GM18502 (cell line): ENCODE measurements at regions not wholly inside any gene's neighbourhood (a gene's known extent, or its start where the extent isn't known, plus 50 kb on each side); places are given as distances from the start of the nearest gene placed in this dataset.

Experiments used
- ATAC-seq: cut with Tn5 transposase; IDR thresholded peaks from one replicate; pipeline ENCODE4 v1.9.1; 2021; ENCODE audit warnings: mild to moderate bottlenecking; ENCODE audit not compliant: unreplicated experiment, poor library complexity

DNA sequence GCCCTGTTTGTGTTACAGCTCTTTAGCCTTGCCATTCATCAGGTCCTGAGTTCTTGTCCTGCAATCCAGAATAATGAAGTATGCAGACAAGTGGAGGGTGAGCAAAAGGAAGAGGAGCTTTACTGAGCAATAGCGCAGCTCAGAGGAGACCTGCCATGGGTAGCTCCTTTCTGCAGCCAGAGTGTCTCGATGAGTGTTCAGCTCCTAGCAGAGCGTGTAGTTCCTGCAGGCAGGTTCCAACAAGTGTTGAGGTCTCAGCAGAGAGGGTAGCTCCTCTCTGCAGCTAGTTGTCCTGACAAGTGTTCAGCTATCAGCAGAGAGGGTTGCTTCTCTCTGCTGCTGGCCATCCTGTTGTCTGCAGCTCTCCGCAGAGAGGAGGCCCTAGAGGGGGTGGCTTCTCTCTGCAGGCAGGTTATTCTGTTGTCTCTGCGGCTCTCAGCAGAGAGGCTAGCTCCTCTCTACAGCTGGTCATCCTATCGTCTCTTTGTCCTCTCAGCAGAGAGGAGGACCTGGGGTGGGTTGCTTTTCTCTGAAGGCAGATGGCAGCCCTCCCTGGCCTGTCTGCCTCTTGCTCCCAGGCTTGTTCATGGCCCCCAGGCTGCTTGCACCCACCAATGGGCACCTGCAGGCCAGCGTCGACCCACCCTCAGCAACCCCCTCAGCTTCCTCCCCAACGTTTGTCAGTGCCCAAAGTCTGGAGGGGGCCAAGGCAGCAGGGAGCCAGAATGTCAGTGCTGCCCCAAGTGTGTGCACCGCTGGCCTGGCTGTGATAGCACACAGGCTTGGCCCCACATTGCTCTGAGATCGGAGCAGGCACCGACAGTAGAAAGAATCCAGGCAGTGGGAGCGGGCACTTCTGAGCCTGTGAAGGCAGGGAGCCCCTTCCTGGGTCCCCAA lies 112.5 kb upstream of the RUNX3 start:
- no peak for ATAC-seq

DNA sequence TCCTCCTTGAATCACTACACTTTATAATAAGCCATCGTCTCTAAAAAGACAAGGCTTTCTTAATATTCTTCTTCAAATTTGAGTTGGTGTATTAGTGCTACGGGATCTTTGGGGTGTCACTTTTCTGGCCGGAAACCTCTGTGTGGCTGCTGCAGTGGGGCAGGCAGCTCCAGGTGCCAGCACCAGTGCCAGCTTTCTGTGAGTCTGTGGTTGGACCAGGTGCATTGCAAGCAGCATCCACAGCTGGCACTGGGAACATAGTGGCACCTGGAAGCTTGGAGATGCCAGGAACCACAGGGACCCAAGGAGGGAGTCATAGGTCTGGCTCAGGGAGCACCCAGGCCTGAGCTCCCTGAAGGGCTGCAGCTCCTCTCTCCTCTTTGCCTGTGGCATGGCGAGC lies 111.8 kb upstream of the RUNX3 start:
- ATAC-seq: no peak

DNA sequence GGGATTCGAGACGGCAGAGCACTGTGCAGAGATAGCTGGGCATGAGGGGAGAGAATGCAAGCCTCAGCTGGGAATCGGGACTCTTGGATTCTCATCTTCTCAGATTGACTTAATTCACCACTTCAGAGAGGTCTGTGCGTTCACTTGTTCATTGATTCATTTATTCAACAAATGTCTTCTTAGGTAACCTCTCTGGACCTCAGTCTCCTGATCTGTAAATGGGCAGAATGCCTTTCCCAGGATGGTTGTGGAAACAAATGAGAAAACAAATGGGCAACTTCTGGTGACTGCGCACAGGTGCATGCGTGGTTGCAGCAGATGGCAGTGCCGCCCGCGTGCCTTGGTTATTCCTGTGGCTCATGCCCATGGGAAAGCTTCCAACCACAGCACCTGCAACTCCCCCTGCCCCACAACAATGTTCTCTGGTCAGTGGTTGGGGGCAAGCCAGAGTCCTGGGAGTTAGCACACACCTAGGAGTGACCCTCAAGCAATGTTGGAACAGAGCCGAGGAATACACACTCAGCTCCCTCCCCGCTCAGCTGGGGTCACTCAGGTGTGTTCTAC lies 110.1 kb upstream of the RUNX3 start:
- no peak for ATAC-seq

DNA sequence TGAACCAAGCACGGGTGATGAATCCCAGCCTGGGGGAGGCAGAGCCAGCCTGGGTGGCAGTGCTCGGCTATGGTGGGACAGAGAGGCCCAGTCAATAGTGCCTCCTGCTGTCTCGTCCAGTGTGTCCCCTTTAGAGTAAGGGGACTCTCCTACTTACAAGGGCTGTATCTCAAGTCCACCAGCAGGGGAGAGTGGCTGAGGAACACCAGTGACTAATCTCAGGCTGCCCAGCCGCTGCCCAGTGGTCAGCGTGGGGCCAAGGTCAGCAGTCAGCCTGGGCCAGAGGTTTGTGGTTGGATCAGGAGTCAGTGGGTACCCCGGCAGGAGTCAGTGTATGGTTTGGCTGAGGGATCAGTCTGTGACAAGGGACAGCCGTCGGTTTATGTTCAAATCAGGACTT lies 109.2 kb upstream of the RUNX3 start:
- no peak for ATAC-seq

DNA sequence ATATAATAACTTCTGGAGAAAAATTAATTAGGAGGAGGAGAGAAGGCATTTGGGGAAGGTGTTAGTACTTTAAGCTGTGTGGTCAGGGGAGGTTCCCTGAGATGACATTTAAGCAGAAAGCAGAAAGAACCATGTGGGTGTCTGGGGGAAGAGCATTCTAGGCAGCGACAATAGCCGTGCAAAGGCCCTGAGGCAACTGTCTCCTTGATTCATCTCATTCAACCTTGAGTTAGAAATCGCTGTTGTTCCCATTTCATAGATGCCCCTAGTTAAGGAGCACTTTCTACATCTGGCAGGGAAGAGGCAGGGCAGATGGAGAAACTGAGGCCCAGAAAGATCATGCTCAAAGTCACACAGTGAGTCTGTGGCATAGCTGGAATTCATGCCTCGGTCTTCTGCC lies 108.6 kb upstream of the RUNX3 start:
- ATAC-seq: no peak

DNA sequence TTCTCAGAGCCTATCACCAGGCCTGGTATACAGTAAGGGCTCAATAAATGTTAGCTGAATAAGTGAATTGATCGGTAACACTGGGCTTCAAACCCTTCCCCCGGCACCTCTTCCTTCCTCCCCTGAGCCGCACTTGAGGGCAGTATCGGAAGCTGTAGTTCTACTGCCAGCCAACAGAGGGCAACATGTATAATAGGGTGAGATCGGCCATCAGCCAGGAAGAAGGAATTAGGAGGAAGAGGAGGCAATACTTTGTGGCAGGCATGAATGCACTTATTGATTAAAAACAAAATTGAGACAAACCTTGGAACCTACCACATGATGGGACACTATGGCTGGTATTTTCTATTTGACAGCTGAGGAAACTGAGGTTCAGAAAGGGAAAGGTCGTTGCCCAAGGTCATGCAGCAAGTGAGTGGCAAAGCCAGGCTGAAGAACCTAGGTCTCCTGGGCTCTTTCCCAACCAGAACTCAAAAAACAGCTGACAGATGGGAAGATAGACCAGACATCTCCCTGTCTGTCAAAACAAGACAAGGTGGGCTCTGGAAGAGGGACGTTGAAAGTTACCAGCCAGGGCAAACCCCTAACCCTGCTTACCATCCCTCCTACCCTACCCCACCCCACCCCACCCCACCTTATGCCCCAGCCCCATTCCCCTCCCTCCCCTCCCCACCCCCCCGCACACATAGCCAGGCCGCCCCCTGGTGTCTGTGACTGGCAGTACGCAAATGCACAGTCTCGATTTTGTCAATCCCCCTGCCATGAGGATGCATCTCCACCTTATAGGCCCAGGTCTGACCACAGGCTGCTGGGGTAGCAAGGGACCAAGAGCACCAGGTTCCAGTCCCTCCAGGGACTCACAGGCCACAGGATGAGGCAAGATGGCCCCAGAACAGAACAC lies 107.3 kb upstream of the RUNX3 start:
- ATAC-seq: no peak

DNA sequence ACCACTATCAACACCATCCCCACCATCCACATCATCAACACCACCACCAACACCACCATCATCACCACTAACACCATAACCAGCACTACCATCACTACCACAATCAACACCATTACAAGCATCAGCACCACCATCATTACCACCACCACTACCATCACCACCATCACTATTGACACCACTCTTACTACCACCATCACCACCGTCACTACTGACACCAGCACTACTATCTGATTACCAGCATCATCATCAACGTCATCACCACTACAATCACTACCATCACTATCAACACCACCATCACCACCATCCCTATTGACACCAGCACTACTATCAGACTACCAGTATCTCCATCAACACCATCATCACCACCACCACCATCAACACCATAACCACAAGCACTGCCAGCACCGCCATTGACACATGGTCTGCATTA lies 106.1 kb upstream of the RUNX3 start:
- no peak for ATAC-seq

DNA sequence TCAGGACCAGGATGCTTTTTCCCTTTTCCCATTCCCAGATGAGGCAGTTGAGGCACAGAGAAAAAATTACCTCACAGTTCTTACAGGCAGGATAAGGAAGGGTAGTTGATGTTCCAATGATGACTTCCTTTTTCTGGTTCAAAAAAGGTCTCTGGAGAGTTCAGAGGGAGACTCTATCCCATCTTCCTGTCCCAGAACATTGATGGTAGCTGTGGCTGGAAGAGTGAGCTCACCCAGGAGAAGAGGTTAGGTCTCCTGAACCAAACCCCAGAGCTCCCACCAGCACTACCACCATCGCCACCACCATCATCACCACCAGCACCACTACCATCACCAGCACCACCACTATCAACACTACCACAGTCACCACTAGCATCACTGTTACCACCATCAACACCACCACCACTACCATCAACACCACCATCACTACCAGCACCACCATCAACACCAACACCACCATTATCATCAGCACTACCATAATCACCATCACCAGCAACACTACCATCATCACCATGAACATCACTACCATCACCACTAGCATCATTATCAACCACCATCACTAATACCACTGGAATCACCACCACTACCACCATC lies 105.5 kb upstream of the RUNX3 start:
- ATAC-seq: no peak

DNA sequence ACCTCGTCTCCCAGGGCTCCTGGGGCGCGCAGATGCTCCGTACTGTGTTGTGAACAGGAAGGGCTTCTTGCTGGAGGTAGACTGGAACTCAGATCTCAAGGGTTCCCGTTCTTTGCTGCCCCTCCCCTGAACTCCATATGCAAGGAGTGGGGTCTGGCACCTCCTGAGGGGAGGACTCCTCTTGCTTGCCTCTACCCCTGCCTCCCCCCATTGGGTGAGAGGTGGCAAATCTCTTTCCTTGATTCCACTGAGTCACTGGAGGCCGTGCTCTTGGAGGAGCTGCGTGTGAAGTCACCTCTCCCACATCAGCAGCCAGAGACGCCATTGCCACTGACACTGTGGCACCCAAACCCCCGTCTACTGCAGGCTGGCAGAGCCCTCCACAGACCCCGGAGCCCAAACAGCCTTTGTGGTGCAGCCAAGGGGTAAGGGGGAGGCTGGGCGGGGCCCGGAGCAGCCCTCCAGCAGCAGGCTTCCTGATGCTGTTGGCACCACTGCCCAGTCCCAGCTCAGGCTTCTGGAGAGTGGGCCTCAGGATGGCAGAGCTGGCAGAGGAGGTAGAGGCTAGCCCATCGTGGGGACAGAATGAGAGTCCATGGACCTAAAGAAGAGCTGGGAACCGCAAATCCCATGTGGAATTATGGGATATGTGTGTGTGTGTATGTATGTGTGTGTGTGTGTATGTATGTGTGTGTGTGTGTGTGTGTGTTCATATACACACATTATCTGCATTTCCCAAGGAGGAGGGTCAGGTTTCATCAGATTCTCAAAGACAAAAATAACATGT lies 104.9 kb upstream of the RUNX3 start:
- ATAC-seq: no peak

DNA sequence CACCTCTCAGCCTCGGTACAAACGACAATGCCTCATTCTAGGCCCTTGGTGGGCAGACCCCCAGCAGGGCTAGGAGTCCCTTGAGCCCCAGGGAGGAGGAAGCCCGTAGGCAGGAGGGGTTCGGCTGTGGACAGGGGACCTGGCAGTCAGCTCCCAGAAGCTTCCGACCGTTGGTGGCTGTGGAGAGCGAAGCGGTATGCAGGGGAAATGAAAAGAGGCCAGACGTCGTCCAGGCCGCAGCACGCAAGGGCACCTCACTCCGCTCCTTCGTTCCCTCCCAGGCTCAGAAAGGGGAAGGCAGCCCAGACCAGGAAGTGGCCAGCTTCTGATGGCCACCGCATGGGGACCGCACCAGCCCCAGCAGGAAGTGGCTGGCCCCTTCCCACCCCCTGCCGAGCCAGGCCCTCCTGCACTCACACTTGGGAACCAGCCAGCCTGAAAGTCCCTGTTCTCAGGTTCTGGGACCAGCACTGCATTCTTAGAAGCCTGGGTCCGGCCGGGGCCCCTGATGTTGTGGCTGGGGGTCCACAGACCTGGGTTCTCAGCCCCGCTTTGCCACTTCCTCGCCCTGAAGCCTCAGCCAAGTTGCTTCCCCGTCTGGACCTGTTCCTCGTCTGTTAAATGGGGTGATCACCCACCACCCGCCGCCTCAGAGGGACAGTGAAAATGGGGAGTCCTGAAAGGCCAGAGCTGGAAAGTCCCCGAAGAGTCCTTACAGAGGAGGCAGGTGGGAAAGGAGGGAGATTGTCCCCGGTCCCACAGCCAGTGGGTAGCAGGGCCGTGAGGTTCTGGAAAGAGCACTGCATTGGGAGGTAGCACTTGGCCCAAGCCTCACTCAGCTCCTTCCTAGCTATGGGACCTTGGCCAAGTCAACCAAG lies 104.0 kb upstream of the RUNX3 start:
- ATAC-seq: no peak

DNA sequence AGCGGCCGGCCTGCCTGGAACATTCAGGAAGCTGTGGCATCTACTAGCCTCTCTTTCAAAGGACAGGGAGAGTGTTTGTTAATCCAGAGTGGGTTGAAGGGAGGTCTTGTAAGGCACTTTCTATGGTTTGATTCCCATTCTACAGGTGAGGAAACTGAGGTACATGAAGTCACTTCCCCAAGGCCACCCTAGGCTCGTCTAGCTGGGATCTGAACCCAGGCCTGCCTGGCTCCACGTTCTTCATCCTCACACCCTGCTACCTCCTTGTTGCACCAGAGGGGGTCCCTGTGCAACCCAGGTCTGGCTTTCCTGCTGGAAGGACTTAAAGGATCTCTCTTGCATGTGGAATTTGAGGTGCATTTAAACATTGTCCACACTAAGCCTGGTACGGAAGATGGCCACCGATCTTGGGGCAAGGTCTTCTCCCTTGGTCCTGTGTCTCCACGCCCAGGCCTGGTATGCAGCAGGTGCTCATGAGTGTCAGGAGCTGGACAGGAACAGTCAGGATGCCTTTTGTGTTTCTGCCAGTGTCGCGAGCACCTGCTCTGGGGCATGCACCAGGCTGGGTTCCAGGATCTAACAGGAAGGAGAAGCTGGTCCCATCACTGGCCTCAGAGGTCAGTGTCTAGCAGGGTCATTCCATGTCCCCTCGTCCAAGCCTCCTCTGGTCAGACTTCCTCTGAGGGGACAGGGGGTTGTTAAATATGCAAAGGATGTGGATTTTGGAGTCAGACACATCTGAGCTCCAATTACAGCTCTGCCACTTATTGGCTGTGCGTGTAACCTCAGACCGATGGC lies 103.2 kb upstream of the RUNX3 start:
- ATAC-seq: no peak

DNA sequence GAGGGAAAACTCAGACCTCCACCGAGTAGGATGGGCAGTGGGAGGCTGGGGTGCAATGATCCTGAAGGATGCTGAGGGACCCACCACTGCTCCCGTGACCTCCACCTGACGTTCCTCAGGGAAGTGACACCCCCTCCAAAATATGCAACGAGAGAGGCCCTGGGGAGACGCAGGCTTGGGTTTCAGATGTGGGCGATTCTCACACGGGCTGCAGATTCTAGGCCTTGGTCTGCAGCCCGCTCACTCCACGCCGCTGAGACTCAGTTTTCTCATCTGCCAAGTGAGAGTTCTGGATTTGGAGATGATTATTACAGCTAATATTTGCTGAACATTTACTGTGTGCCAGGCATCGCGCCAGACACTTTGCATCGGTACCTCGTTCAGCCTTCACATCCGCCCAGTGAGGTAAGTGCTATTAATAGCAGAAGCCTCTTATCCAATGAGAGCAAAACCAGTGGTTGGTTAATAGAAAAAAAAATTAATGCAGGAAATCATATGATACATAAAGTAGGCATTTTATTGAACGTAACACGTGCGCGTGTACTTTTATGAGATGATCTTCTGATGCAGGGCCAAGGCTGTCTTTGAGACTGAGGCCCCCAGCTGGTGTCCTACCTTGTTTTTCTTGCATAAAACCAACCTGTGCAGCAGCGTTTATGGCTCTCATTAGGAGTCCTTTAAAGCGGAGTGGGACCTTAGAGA lies 102.0 kb upstream of the RUNX3 start:
- ATAC-seq: peak; percentile 36

DNA sequence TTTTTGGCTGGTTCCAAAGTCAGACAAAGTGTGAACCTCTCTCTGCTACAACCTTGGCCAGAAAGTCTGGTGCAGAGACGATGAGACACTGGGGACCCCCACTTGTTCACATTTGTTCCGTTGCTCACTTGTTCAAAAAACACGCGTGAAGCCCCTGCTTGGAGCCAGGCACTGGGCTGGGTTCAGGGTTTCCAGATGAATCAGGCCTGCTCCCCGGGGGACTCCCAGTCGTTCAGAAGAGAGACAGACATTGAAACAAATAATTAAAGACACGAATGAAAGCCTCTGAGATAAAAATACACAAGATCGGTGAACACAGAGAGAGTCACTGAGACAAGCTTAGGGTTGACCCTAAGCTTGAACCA lies 101.5 kb upstream of the RUNX3 start:
- peak; percentile 17 for ATAC-seq

DNA sequence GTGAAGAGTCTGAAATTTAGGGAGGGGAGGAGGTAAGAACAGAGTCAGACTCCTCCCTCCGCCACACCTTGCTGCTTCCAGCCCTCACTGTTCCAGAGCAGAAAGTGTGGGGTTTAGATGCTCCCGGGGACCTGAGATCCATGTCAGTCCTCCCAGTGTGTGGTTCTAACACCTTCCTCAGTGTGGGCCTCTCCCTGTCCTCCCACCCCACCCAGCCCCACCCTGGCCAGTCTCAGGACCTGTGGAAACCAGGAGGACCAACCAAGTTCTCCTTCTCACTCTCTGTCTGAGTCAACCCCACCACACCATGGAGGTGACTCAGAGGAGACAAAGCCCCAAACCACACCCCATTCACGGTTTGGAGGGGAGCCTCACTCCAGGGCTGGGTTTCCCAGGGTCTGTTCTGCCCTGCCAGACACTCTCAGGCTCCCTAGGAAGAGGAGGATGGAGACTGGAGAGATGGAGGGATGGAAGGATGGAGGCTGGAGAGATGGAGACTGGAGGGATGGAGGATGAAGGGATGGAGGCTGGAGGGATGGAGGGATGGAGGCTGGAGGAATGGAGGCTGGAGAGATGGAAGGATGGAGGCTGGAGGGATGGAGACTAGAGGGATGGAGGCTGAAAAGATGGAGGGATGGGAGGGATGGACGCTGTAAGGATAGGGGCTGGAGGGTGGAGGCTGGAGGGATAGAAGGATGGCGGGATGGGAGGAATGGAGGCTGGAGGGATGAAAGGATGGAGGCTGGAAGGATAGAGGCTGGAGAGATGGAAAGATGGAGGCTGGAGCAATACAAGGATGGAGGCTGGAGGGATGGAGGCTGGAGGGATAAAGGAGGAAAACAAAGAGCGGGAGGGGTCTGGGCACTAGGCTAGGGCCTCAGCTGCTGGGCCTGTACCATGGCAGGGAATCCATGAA lies 100.9 kb upstream of the RUNX3 start:
- peak; percentile 50 for ATAC-seq

DNA sequence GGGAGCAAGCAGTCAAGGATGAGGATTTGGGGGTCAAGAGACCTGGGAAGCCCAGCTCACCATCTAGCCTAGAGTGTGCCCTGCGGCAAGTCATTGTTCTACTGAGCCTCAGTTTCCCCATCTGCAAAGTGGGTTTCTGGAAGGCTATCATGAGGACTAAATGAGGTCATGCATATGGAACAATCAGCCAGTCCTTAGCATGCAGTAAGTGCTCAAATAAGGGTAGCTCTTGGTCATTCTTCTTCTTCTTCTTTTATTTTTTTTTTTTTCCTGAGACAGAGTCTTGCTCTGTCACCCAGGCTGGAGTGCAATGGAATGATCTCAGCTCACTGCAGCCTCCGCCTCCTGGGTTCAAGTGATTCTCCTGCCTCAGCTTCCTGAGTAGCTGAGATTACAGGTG lies 99.9 kb upstream of the RUNX3 start:
- ATAC-seq: no peak

DNA sequence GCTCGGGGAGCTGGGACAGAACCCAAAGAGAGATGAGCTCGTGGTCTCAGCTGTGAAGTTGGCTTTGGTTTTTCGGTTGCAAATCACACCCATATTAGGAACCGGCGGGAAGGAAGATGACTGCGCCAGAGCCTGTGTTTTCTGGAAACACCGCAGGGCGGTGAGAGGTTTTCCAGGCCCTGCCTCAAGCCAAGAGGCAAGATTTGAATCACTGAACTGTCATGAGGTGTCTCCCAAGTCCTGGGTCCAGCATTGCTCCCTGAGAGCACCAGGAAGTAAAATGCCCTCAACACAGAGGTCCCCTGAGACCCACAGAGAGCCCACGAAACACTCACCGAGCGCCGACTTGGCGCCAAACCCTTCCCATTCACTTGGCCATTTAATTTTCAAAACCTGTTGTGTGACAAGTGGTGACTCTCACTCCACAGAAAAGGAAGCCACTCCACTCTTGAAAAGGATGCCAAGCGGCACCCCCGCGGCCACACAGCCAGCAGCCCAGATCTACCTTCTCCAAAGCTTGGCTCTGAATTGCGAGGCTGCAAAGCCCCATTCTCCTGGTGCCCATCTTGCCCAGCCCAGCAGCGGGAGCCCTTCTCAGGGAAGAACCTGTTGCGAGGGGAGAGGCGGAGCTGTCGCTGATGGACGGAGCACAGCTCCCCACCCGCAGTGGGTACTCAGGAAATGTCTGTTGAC lies 99.0 kb upstream of the RUNX3 start:
- no peak for ATAC-seq
